Peyer's patch (tissue), 4 donors: ENCODE measurements at regions not wholly inside any gene's neighbourhood (a gene's known extent, or its start where the extent isn't known, plus 50 kb on each side); places are given as distances from the start of the nearest gene placed in this dataset.

Source experiments
- DNase-seq, 3 donors: peaks; one replicate each; pipeline ENCODE4 v3.0.0-alpha.2; 2017 to 2019
- H3K27ac ChIP-seq, 4 donors: fragments of 200-600 bp; sonication (generic); one replicate each; pipeline ENCODE4 v1.5.1; 2016 to 2019
- H3K27me3 ChIP-seq, 2 donors: fragments of 200-600 bp; sonication (generic); one replicate each; pipeline ENCODE4 v1.5.1; 2019
- H3K36me3 ChIP-seq, 3 donors: fragments of 200-600 bp; sonication (generic); one replicate each; pipeline ENCODE4 v1.5.1; 2016 to 2019
- H3K4me1 ChIP-seq, 4 donors: fragments of 200-600 bp; sonication (generic); one replicate each; pipeline ENCODE4 v1.5.1; 2016 to 2019
- H3K4me3 ChIP-seq, 4 donors: fragments of 200-600 bp; sonication (generic); 1 replicate in 3 of 4; 2 replicates in 1 of 4; pipeline ENCODE4 v1.5.1; 2016 to 2019; ENCODE audit warnings: mild to moderate bottlenecking in 1 of 4
- H3K9me3 ChIP-seq, 4 donors: fragments of 200-600 bp; sonication (generic); one replicate each; pipeline ENCODE4 v1.5.1; 2016 to 2019; ENCODE audit warnings: mild to moderate bottlenecking in 1 of 4
- CTCF ChIP-seq, 6 experiments: fragments of 450-650 bp in 4 of 6; fragments of 200-600 bp in 2 of 6; sonication (generic) in 1 of 6; IDR thresholded peaks; one replicate each; pipeline ENCODE4 v1.5.1; 2017 to 2019; ENCODE audit warnings: antibody characterized with exemption in 6 of 6, mild to moderate bottlenecking in 3 of 6, moderate library complexity in 1 of 6
- POLR2A ChIP-seq, 2 donors: fragments of 450-650 bp; IDR thresholded peaks; one replicate each; pipeline ENCODE4 v1.5.1; 2017; ENCODE audit warnings: antibody characterized with exemption in 2 of 2, mild to moderate bottlenecking in 2 of 2, moderate library complexity in 2 of 2

GRCh38 chr7:115128154-115128553 is 206.3 kb downstream of the MDFIC start:
- no peak overlapping the region for H3K27ac ChIP-seq
- H3K36me3 ChIP-seq = no peaks in the 10 kb centered on the region
- DNase-seq = no peak
- no peak overlapping the region for H3K4me3 ChIP-seq
- no peaks in the 10 kb centered on the region for H3K27me3 ChIP-seq
- no peaks in the 10 kb centered on the region for H3K9me3 ChIP-seq
- no peak for TF ChIP-seq CTCF (IDR thresholded peaks at IDR 0.05)
- TF ChIP-seq POLR2A (IDR thresholded peaks at IDR 0.05) = no peak
- no peaks in the 10 kb centered on the region for H3K4me1 ChIP-seq

DNA sequence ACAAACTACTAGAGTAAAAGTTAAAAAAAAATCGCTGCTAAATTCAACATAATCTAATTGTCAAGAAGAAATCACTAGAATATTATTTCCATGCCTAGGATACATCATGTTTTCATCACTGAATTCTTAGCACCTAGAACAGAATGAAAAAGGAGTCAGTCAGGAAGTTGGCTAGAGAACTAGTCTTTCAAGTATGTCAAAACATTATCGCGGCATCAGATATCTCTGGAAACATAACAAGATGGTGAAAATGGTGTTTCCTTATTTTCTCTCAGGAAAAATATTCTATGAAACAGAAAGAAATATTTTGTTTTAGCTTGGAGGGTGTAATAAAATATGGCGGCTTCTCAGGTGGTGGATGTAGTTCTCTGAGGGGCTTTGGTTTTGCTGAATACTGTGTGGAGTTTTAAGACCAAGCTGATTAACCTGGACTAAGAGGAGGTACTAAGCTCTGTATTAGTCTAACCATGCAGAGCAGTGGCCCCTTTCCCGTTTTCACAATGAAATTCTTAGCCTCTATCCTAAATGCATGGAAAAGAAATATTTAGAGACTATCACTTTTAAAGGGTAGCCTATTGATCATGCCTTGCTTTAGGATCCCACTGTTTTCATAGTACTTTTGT is 205.6 kb downstream of the MDFIC start:
- no peak for TF ChIP-seq POLR2A (IDR thresholded peaks at IDR 0.05)
- TF ChIP-seq CTCF (IDR thresholded peaks at IDR 0.05) = no peak
- Histone ChIP-seq H3K4me3 (no peak overlapping the region), H3K4me1 (no peaks in the 10 kb centered on the region), H3K27me3 (no peaks in the 10 kb centered on the region), H3K9me3 (no peaks in the 10 kb centered on the region), H3K27ac (no peak overlapping the region), H3K36me3 (no peaks in the 10 kb centered on the region)
- DNase-seq = no peak

- no peaks in the 10 kb centered on the region for H3K4me1 ChIP-seq
Observed at GRCh38 chr7:115125750-115126149, 203.9 kb downstream of the MDFIC start.

GRCh38 chr7:115125312-115125711 is 203.4 kb downstream of the MDFIC start:
- Histone ChIP-seq H3K27ac (no peak overlapping the region), H3K9me3 (no peaks in the 10 kb centered on the region), H3K36me3 (no peaks in the 10 kb centered on the region), H3K27me3 (no peaks in the 10 kb centered on the region), H3K4me1 (no peaks in the 10 kb centered on the region), H3K4me3 (no peak overlapping the region)
- no peak for DNase-seq
- no peak for TF ChIP-seq POLR2A (IDR thresholded peaks at IDR 0.05)
- no peak for TF ChIP-seq CTCF (IDR thresholded peaks at IDR 0.05)

More at GRCh38 chr7:115125750-115126149, 203.9 kb downstream of the MDFIC start:
- Histone ChIP-seq H3K27me3 (no peaks in the 10 kb centered on the region), H3K36me3 (no peaks in the 10 kb centered on the region), H3K9me3 (no peaks in the 10 kb centered on the region), H3K4me3 (no peak overlapping the region), H3K27ac (no peak overlapping the region)
- no peak for DNase-seq
- TF ChIP-seq POLR2A (IDR thresholded peaks at IDR 0.05) (no peak), CTCF (IDR thresholded peaks at IDR 0.05) (no peak)

DNA sequence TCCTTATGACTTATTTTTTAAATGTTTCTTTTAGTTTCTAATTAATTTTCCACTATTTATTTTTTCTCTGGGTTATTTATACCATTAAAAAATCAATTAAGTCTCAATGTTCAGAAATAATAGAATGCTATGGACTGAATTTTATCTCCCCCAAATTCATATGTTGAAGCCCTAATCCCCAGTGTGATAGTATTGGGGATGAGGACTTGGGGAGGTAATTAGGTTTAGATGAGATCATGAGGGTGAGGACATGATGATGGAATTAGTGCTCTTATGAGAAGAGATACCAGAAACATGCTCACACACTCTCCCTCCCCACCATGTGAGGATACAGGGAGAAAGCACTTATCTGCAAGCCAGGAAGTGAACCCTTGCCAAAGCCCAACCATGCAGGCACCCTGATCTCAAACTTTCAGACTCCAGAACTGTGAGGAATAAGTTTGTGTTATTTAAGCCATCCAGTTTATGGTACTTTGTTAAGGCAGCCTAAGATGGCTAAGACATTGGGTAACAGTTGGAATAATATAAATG is 202.6 kb downstream of the MDFIC start:
- TF ChIP-seq POLR2A (IDR thresholded peaks at IDR 0.05) = no peak
- TF ChIP-seq CTCF (IDR thresholded peaks at IDR 0.05) = no peak
- Histone ChIP-seq H3K27me3 (no peaks in the 10 kb centered on the region), H3K9me3 (no peaks in the 10 kb centered on the region), H3K27ac (no peak overlapping the region), H3K4me1 (no peaks in the 10 kb centered on the region), H3K36me3 (no peaks in the 10 kb centered on the region), H3K4me3 (no peak overlapping the region)
- no peak for DNase-seq
